Muscle of back (tissue), 3 donors: ENCODE measurements at regions not wholly inside any gene's neighbourhood (a gene's known extent, or its start where the extent isn't known, plus 50 kb on each side); places are given as distances from the start of the nearest gene placed in this dataset.
A peak's percentile ranks its signal among the peaks of the same experiment; 100 is the strongest.
"Not testable (repeated sequence)": the region's sequence is repeated elsewhere in the genome, so short reads cannot be mapped to it uniquely, and the experiment has no call there.

Source experiments
- DNase-seq, 3 donors: peaks; one replicate each; pipeline versions ENCODE4 v3.0.0 to v3.0.0-alpha.2; 2013

DNA sequence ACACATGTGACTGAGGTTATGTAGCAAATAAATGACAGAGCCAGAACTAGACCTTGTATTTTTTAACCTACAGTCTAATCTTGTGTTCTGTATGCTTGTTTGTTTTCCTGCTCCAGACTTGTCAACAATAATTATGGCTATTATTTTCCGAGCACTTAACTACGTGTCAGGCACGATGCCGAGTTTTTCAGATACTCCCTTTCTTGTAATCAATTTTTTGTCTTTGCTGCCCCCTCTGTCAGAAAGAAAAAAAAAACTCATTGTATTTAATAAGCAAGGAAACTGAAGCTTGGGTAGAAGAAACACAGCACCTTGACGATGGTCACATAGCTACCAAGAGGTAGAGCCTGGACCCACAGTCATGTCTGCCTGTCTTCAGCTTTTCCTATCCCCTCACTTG, 95.7 kb upstream of the TRIM77 start:
- DNase-seq = peak; percentile 9 to 52 (median 18)

- DNase-seq = not testable (repeated sequence)
Observed at GRCh38 chr11:89615642-89616041, 94.5 kb upstream of the TRIM77 start.

DNA sequence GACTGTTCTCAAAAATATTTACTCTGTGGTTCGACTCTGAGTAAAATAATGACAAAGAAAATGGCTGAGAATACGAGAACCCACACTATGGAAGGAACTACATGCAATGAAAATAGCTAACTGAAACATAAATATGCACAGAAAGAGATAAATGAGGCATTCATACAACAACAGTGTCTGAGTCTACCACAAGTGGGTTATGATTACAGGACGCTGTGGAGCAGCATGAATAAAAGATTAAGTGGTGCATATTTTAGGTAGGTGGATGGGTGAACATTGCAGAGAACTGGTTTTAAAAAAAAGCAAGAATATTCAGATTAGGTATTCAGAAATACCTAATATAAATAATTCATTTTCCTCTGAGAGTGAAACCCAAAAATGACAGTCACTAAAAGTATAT, 93.9 kb upstream of the TRIM77 start:
- not testable (repeated sequence) for DNase-seq

DNA sequence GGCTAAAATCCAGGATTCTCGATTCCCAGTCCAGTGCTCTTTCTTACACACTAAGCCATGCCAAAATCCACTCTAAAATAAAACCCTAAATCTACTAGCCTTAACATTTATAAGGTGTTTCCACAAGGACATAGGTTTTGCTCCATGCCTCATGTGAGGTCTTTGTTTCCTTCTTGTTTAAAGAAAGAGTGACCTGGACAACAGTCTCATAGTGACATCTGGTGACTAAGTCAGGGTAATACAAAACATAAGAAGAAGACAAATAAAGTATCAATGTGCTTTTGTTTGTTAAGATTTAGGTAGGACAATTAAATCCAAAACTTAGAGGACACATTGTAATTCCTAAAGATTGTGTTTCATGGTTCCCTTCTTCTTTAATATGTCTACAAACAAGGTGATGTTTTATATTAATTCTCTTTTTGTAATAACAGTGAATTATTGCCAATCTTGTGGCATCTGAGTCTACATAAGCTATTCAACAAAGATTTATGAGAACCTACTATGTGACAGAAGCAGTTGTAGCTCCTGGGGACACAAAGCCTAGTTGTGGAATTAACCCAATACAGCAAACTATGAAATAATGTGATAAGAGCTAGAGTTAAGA, 93.0 kb upstream of the TRIM77 start:
- DNase-seq = peak in 1 of 3 donors; percentile 32

- DNase-seq = not testable (repeated sequence)
Observed at GRCh38 chr11:89620721-89621120, 89.4 kb upstream of the TRIM77 start.

DNA sequence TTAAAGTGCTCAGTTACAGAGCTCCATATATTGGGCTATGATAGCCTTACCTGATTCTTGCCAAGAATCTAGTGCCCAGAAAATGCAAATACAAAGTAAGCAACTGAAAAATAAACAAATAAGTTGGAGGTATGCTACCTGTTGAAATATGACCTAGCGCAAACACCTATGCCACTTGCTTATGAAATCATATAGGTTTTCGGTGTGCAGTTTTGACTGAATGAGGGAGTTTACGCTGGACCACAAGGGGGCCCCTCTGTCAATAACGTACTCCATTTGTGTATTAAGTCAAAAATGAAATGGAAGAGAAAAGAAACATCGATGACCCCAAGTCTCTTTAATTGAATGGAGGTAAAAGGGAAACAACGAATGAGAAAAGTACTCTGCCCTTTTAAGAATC, 84.9 kb upstream of the TRIM77 start:
- DNase-seq = no peak

GRCh38 chr11:89626366-89626765, 83.7 kb upstream of the TRIM77 start:
- DNase-seq = no peak

- DNase-seq = not testable (repeated sequence)
Observed at GRCh38 chr11:89626881-89627280, 83.2 kb upstream of the TRIM77 start.

- DNase-seq = no peak
Observed at GRCh38 chr11:89633135-89633705, 76.9 kb upstream of the TRIM77 start.

DNA sequence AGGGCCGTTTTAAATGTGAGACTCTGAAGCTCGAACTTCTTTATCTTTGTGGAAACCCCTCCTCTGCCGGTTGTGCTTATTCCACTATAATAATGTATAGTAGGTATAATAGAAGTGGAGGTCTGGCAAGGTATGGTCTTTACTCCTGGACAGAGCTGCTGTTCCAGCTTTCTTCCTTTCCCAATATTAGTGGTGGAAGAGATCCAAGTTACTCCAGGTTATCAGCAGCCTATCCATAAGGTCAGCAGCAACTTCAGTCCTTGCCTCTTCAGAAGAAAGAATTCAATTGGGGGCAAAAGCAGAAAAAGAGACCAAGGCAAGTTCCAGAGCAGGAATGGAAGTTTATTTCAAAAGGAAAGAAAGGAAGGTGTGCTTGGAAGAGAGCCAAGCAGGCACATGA, 69.3 kb upstream of the TRIM77 start:
- not testable (repeated sequence) for DNase-seq

GRCh38 chr11:89648232-89648631, 61.9 kb upstream of the TRIM77 start:
- DNase-seq = not testable (repeated sequence)

- DNase-seq = not testable (repeated sequence)
Observed at GRCh38 chr11:89648996-89649395, 61.1 kb upstream of the TRIM77 start.

DNA sequence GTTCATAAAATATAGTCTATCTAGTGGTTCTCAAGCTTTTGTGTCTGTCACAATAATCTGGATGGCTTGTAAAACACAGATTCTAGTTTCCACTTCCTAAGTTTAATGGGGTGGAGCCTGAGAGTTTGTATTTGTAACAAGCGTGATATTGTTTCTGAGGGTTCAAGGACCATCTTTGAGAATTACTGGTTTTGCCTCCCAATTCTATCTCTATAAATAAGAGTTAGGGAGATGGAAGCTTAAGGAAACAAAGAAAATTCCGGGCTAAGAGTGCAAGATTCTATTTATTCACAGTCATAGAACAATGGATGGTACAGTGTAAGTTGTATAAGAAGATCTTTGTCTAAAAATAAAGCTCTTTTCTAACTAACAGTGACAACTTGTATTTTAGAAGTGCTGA, 55.4 kb upstream of the TRIM77 start:
- not testable (repeated sequence) for DNase-seq

- not testable (repeated sequence) for DNase-seq
Observed at GRCh38 chr11:89658767-89659166, 51.3 kb upstream of the TRIM77 start.

- DNase-seq = not testable (repeated sequence)
Observed at GRCh38 chr11:89659414-89659813, 50.7 kb upstream of the TRIM77 start.

DNA sequence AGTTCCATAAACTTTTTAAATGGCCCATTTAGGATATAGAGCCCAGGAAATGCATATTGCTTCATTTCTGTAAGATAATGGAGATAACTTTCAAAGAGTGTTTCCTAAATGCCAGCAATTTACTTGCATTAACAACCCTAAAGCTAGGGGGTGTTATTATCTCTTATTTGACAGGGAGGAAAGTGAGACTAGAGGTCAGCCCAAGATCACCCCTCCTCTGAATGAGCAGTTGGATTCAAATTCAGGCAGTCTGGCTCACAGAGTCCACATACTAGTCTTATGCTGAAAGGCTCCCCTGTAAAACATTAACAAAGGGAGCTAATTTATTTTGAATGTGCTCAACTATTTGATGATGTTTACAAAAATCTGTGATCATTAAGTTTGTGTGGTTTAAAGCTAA, 49.9 kb upstream of the TRIM77 start:
- DNase-seq = no peak
